GM12878 (cell line): ENCODE measurements at regions not wholly inside any gene's neighbourhood (a gene's known extent, or its start where the extent isn't known, plus 50 kb on each side); places are given as distances from the start of the nearest gene placed in this dataset.

Experiments used
- CTCF ChIP-seq, 3 experiments: IDR thresholded peaks in 2 of 3; conservative IDR thresholded peaks in 1 of 3; 2 replicates each; pipeline ENCODE4 v1.5.1; 2011; ENCODE audit warnings: low read depth in 3 of 3, low read length in 3 of 3, mild to moderate bottlenecking in 3 of 3, control low read depth in 2 of 3, moderate library complexity in 2 of 3, inconsistent platforms in 1 of 3, mixed read lengths in 1 of 3; ENCODE audit not compliant: control insufficient read depth in 2 of 3, insufficient read depth in 1 of 3; ENCODE audit errors: extremely low read depth in 1 of 3
- E2F4 ChIP-seq: IDR thresholded peaks from 2 replicates; pipeline ENCODE4 v1.6.1; 2012; ENCODE audit warnings: low read depth, low read length, improper control_type of control experiment
- E4F1 ChIP-seq: fragments of 450-650 bp; IDR thresholded peaks from 2 replicates; pipeline ENCODE4 v1.6.1; 2018; ENCODE audit warnings: borderline replicate concordance, mild to moderate bottlenecking; ENCODE audit not compliant: partially characterized antibody
- POLR2A ChIP-seq: IDR thresholded peaks from 2 replicates; pipeline ENCODE4 v1.6.1; 2011; ENCODE audit warnings: low read depth, mild to moderate bottlenecking, low read length

GRCh38 chr5:2669259-2669658, 82.2 kb downstream of the IRX2 start:
- TF ChIP-seq CTCF (IDR thresholded peaks at IDR 0.05 in 2 of 3, conservative IDR thresholded peaks at IDR 0.05 in 1 of 3; ENCODE audit: control insufficient read depth in 2 of 3, extremely low read depth in 1 of 3, insufficient read depth in 1 of 3, low read depth in 3 of 3, low read length in 3 of 3): no peak
- no peak for TF ChIP-seq E4F1
- TF ChIP-seq E2F4: no peak
- no peak for TF ChIP-seq POLR2A
